Thoracic aorta (tissue), 2 donors: ENCODE measurements at regions not wholly inside any gene's neighbourhood (a gene's known extent, or its start where the extent isn't known, plus 50 kb on each side); places are given as distances from the start of the nearest gene placed in this dataset.

Source experiments
- ATAC-seq: fragments of 150-250 bp; one replicate; pipeline ENCODE4 v1.8.0; 2017; ENCODE audit warnings: low read depth; ENCODE audit not compliant: insufficient number of reproducible peaks, low FRiP score
- DNase-seq: peaks from one replicate; pipeline ENCODE4 v3.0.0-alpha.2; 2020; ENCODE audit warnings: low spot score
- H3K27ac ChIP-seq, 2 donors: fragments of 200-600 bp; sonication (generic); 1 replicate in 1 of 2; 2 replicates in 1 of 2; pipeline ENCODE4 v1.5.1; 2016; ENCODE audit warnings: mild to moderate bottlenecking in 2 of 2, moderate library complexity in 2 of 2
- H3K27me3 ChIP-seq: fragments of 200-600 bp; sonication (generic); replicated peaks from 2 replicates; pipeline ENCODE4 v1.6.0; 2016; ENCODE audit warnings: mild to moderate bottlenecking; ENCODE audit not compliant: insufficient read depth
- H3K36me3 ChIP-seq: fragments of 200-600 bp; sonication (generic); one replicate; pipeline ENCODE4 v1.5.1; 2016
- H3K4me1 ChIP-seq, 2 donors: fragments of 200-600 bp; sonication (generic); 1 replicate in 1 of 2; 2 replicates in 1 of 2; pipeline versions ENCODE4 v1.5.1 to v1.6.0; 2016; ENCODE audit warnings: low read depth in 2 of 2, mild to moderate bottlenecking in 1 of 2; ENCODE audit not compliant: control insufficient read depth in 1 of 2
- H3K4me3 ChIP-seq: fragments of 200-600 bp; sonication (generic); 2 replicates; pipeline ENCODE4 v1.5.1; 2016; ENCODE audit warnings: mild to moderate bottlenecking
- H3K9me3 ChIP-seq: fragments of 200-600 bp; sonication (generic); 2 replicates; pipeline ENCODE4 v1.5.1; 2016
- CTCF ChIP-seq: fragments of 200-600 bp; sonication (generic); IDR thresholded peaks from one replicate; pipeline ENCODE4 v1.5.1; 2019; ENCODE audit warnings: antibody characterized with exemption

DNA sequence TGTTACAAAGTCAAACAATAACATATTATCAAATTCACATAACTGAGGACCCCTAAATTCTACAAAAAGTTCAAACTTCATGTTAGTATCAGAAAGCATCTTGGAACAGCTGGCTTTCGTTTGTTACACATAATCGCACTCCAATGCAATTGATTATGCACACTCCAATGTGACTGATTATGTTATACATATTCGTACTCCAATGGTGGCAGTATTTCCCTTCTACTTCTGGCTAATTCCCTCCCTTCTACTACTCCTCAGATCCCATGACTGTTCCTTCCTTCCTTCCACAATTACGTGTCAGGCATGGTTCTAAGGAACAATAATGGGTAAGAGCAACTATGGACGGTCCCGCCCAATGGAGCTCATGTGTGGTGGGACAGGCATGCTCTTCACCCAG, 137.1 kb upstream of the CCDC150 start:
- DNase-seq (no peak), ATAC-seq (no peak)
- Histone ChIP-seq H3K27ac (no peak overlapping the region), H3K4me3 (no peak overlapping the region), H3K4me1 (no peaks in the 10 kb centered on the region), H3K36me3 (no peaks in the 10 kb centered on the region), H3K27me3 (no peaks in the 10 kb centered on the region), H3K9me3 (peaks cover 3% of the 10 kb centered on the region)
- TF ChIP-seq CTCF, result no peak

DNA sequence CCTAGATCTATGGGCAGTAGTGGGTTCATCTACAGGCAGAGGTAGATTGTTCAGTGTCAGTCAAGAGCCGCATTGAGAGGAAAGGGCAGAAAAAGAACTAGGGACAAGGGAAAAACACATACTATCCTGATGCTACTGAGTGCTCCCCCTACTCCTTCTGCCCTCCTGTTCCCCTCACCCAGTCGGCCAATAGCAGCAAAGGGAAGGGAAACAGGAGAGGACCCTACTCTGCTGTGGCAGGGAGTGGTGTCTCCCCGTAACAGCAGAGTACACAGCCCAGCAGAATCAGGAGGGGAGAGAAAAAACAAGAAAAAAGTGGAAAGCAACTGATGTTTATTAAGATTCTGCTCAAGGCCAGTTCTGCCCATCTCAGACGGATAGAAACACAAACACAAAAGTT, 136.1 kb upstream of the CCDC150 start:
- Histone ChIP-seq H3K4me3 (no peak overlapping the region), H3K4me1 (no peaks in the 10 kb centered on the region), H3K9me3 (peaks cover 3% of the 10 kb centered on the region), H3K27ac (no peak overlapping the region), H3K27me3 (no peaks in the 10 kb centered on the region), H3K36me3 (no peaks in the 10 kb centered on the region)
- DNase-seq (no peak), ATAC-seq (no peak)
- TF ChIP-seq CTCF, result no peak

DNA sequence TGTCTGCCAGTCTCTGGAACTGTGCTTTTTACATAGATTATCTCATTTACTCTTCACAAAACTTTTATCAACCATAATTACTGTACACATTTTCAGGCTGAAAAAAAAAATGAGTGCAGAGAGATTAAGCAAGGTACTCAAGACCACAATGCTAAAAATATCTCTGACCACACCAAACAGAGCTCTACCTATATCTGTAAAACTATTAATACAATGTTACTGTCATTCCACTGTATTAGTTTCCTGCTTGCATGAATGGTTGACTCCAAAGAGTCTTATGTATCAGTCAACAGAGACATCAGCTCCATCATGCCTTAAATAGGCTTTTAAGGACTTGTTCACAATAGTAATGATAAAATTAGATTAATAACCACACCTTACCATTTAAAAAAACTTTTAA, 134.7 kb upstream of the CCDC150 start:
- Histone ChIP-seq H3K4me3 (no peak overlapping the region), H3K4me1 (no peaks in the 10 kb centered on the region), H3K27ac (no peak overlapping the region), H3K9me3 (no peaks in the 10 kb centered on the region), H3K36me3 (no peaks in the 10 kb centered on the region), H3K27me3 (no peaks in the 10 kb centered on the region)
- ATAC-seq, result no peak
- no peak for DNase-seq
- no peak for TF ChIP-seq CTCF

- no peaks in the 10 kb centered on the region for H3K9me3 ChIP-seq
- TF ChIP-seq CTCF, result no peak
- ATAC-seq (no peak), DNase-seq (no peak)
- no peak overlapping the region for H3K4me3 ChIP-seq
- H3K36me3 ChIP-seq, result no peaks in the 10 kb centered on the region
- no peaks in the 10 kb centered on the region for H3K27me3 ChIP-seq
- H3K27ac ChIP-seq, result no peak overlapping the region
- H3K4me1 ChIP-seq, result no peaks in the 10 kb centered on the region
Measured at GRCh38 chr2:196510246-196510645, 129.3 kb upstream of the CCDC150 start.

GRCh38 chr2:196511258-196512168, 128.0 kb upstream of the CCDC150 start:
- ATAC-seq, result no peak
- no peak overlapping the region for H3K4me3 ChIP-seq
- H3K36me3 ChIP-seq, result no peaks in the 10 kb centered on the region
- no peaks in the 10 kb centered on the region for H3K9me3 ChIP-seq
- H3K4me1 ChIP-seq, result no peaks in the 10 kb centered on the region
- H3K27me3 ChIP-seq, result no peaks in the 10 kb centered on the region
- no peak for TF ChIP-seq CTCF
- H3K27ac ChIP-seq, result no peak overlapping the region
- no peak for DNase-seq
